ENCODE measurements at regions not wholly inside any gene's neighbourhood (a gene's known extent, or its start where the extent isn't known, plus 50 kb on each side); places are given as distances from the start of the nearest gene placed in this dataset.

DNA sequence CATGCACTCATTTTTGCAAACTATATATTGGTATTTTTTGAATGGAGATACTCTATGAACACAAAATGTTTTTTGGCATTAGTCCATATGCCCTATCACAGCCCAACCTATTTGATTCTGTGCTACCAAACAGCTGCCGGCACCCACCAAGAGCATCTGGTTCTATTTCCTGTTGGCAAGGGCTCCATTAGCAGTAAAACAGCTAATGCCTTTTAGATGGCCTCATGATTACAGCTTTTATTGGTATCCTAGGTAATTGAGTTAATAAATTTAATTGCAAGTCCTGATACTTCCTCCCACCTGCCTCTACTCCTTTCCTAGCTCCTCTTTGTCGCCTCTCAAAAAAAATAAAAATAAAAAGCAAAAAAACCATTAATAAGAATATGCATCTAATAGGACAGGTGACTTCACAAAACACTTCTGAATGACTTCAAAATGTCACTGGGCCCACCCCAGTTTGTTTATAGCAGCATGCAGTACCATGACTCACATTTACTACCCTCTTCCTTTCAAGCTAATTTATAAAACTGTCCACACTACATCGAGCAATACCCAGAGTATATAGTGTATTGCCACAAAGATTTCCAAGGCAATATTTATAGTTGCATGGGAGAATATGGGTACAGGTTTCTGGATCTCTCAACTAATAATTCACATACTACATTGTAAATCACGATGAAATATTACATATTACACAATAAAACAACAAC is 620.4 kb downstream of the SLCO4C1 start:
- TF ChIP-seq CTCF (conservative IDR thresholded peaks at IDR 0.05; ENCODE audit: low read depth, low read length), result no peak
- no peak overlapping the region for H3K4me3 ChIP-seq (ENCODE audit: low read depth, low read length)
- DNase-seq (ENCODE audit: low read depth), result no peak

DNA sequence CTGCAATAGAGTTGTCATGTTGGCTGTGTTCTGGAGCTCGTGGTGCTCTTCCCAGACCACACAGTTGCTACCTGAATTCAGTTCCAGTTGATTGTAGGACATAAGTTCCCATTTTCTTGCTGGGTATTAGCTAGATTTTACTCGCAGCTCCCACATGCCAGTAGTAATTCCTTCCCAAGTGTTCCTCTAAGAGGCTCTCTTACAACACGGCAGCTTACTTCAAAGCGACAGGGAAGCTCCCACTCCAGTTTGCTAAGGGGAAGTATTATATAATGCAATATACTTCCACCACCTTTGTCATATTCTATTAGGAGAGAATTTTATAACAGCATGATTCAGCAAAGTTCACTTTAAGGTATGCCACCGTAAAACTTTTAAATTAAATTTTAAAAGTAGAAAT is 623.0 kb downstream of the SLCO4C1 start:
- H3K4me3 ChIP-seq (ENCODE audit: low read depth, low read length), result no peak overlapping the region
- no peak for DNase-seq (ENCODE audit: low read depth)
- no peak for TF ChIP-seq CTCF (conservative IDR thresholded peaks at IDR 0.05; ENCODE audit: low read depth, low read length)

DNA sequence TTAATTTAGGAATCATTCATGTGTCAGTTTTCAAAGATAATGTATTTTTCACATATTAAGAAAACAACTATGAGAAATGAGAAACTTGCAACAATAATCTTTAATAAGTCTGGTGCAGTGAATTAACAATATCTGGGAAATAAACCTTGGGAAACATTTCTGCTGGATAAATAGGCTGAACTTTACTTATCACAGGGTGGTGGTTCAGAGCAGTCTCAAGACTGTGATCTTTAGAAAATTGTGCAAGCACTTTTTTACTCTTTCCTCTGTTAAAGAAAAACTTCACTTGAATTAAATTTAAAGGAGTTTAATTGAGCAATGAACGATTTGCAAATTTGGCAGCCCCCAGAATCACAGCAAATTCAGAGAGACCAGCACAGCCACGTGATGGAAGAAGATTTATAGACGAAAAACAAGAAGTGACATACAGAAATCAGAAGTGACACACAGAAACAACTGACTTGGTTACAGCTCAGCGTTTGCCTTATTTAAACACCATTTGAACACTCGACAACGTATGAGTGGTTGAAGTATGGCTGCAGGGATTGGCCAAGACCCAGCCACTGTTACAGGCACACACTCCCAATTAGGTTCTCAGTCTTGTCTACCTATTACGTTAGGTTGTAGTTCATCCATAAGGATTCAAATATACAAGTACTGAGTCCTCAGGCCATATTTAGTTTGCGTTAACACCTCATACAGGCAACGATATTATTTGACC is 631.9 kb downstream of the SLCO4C1 start:
- no peak overlapping the region for H3K4me3 ChIP-seq (ENCODE audit: low read depth, low read length)
- TF ChIP-seq CTCF (conservative IDR thresholded peaks at IDR 0.05; ENCODE audit: low read depth, low read length), result no peak
- no peak for DNase-seq (ENCODE audit: low read depth)

DNA sequence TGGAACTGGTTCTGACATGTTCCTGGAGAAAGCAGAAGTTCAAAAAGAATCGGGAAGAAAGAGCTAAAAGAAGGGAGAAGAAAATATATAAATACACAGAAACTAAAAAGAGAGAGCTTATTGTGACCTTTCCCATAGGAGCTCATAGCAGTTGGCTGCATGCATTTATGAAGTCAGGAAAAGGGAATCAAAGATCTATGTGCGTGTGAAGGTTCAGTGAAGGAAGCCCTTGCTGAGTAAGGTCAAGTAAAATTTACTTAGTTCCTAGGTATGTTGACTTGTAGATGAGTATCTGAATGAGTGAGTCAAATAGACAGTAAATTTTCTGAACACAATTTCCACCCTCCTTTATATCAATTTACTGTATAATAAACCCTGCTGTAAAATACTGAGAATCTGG is 632.5 kb downstream of the SLCO4C1 start:
- DNase-seq (ENCODE audit: low read depth), result no peak
- TF ChIP-seq CTCF (conservative IDR thresholded peaks at IDR 0.05; ENCODE audit: low read depth, low read length), result no peak
- no peak overlapping the region for H3K4me3 ChIP-seq (ENCODE audit: low read depth, low read length)

- TF ChIP-seq CTCF (conservative IDR thresholded peaks at IDR 0.05; ENCODE audit: low read depth, low read length), result no peak
- DNase-seq (ENCODE audit: low read depth), result no peak
- H3K4me3 ChIP-seq (ENCODE audit: low read depth, low read length), result no peak overlapping the region
These were observed 633.8 kb downstream of the SLCO4C1 start for GRCh38 chr5:101662263-101662662.

DNA sequence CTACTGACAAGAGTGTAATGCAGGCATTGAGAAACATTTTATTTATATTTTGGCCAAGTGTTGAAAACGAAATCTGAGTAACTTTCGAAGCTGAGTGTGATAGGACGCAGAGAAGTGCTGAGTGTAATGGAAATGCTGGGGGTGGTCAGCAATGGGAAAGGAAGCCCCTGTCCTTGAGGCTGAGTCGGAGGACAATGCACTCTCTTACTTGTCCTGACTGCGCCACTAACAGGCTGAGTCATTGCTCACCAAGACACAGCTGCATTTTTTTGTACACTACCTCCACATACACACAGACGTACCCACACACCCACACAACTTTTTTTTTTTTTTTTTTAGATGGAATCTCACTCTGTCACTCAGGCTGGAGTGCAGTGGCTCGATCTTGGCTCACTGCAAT is 637.7 kb downstream of the SLCO4C1 start:
- no peak for DNase-seq (ENCODE audit: low read depth)
- H3K4me3 ChIP-seq (ENCODE audit: low read depth, low read length), result no peak overlapping the region
- TF ChIP-seq CTCF (conservative IDR thresholded peaks at IDR 0.05; ENCODE audit: low read depth, low read length), result no peak

- H3K4me3 ChIP-seq (ENCODE audit: low read depth, low read length), result no peak overlapping the region
- TF ChIP-seq CTCF (conservative IDR thresholded peaks at IDR 0.05; ENCODE audit: low read depth, low read length), result no peak
- no peak for DNase-seq (ENCODE audit: low read depth)
These were observed 642.1 kb downstream of the SLCO4C1 start for GRCh38 chr5:101653996-101654395.
